ENCODE measurements at regions not wholly inside any gene's neighbourhood (a gene's known extent, or its start where the extent isn't known, plus 50 kb on each side); places are given as distances from the start of the nearest gene placed in this dataset.

DNA sequence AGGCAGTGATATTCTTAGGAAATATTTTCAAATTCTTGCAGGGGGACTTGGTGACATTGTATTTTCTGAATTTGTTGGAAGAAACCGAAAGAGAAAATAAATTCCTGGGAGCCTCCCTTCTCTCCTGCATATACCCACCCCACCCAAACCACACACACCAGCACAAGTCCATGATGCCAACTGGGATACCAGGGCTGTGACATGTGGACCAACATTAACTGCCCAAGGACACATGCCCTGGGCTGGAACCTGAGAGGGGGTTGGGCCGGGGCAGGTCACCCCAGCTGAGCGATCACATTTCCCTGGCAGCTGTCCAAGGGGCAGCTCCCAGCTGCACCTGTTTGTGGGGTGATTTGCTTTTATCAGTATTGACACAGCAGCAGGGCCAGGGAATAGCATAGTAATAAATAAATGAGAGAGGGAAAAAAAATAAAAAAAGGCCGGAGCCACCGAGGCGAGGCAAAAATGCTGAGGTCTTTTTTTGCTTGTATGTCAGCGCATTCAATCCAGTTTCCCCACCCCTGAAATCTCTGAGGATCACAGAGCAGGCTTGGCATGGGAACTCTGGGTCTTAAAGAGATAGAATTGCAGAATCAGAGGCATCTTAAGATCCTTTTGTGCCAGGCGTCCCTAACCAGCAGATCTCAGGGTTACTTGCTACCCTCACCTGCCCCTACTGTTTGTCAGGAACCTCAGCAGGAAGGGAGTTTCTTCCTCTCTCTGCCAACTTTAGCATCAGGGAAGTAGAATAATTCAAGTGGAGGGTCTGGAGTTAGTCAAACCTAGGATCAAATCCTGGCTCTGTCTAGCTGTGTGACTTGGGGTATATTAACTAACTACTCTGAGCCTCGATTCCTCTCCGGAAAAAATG is 66.5 kb upstream of the PIM1 start:
- DNase-seq (ENCODE audit: extremely low read depth in 1 of 11, low read depth in 9 of 11, low spot score in 4 of 11) = peak in 6 of 11 donors; percentile 49 to 65 (median 58)

DNA sequence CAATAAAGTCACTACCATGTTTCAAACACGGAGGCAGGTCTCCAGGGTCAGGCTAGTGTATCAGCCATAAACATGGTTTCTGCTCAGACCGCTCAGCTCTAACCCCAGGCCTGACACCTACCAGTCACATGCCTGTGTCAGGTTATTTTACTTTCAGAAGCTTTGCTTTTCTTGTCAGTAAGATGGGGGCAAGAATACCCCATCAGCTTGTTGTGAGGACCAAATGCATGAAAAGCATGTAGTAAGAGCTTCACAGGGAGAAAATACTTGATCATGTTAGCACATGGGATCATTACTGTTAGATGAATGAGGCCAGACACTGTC is 65.2 kb upstream of the PIM1 start:
- DNase-seq (ENCODE audit: extremely low read depth in 1 of 11, low read depth in 9 of 11, low spot score in 4 of 11) = no peak

DNA sequence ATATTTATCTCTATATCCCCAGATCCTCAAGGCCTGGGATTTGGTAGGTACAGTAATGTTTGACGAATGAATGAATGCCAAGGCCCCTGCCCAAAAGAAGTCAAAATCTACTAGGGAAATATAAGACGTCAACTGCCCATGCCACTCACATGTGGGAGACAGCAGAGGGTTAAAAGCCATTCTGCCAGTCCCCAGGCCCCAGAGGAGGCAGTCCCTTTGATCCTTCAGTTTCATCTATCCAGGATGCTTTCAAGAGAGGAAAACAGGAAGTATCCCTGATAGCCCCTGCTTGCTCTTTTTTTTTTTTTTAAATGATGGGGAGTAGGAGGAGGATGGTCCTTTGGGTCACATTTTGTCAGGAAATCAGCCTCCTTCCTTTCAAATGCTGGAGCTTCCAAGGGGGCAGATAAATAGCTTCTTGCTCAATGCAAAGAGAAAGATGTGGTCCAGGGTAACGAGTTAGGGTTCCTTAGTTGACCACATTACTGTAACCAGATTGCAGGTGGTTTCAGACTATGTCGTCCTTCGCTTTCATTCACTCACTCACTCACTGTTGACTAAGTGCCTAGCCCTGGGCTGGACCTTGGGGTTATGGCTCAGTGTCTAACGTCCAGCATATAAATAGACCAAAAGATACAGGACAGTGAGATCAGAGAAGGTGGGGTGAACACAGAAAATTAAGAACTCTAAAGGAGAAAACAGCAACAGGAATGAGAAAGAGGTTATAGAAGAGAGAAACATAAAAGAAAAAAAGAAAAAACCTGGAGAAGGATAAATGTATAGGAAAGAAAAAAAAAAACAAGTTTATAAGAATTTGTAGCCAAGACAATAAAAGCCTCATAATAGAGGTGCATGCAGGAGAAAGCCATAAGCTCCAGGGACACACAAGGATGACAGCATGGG is 64.6 kb upstream of the PIM1 start:
- DNase-seq (ENCODE audit: extremely low read depth in 1 of 11, low read depth in 9 of 11, low spot score in 4 of 11) = no peak

DNA sequence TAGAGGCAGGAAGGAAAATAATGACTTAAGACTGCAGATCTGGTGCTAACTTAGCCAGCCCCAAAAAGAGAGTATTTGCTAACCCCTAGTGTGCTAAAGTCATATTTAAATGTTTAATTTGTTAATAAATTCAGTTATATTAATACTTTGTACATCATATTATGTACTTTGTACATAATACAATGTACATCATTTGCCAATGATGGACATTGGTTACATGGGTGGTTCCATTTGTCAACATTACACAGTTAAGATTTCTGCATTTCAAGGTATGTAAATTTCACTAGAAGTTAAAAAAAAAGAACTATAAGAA is 63.9 kb upstream of the PIM1 start:
- no peak for DNase-seq (ENCODE audit: extremely low read depth in 1 of 11, low read depth in 9 of 11, low spot score in 4 of 11)

DNA sequence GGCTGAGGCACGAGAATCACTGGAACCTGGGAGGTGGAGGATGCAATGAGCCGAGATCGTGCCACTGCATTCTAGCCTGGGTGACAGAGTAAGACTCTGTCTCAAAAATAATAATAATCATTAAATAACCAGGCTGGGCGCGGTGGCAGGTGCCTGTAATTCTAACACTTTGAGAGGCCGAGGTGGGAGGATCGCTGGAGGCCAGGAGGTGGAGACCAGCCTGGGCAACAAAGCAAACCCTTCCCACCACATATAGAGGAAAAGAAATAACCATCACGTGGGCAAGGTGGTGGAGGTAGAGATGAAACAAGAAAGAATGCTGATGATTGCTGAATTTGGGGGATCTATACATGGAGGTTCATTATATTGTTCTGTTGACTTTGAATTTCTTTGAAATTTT is 63.4 kb upstream of the PIM1 start:
- DNase-seq (ENCODE audit: extremely low read depth in 1 of 11, low read depth in 9 of 11, low spot score in 4 of 11) = no peak

DNA sequence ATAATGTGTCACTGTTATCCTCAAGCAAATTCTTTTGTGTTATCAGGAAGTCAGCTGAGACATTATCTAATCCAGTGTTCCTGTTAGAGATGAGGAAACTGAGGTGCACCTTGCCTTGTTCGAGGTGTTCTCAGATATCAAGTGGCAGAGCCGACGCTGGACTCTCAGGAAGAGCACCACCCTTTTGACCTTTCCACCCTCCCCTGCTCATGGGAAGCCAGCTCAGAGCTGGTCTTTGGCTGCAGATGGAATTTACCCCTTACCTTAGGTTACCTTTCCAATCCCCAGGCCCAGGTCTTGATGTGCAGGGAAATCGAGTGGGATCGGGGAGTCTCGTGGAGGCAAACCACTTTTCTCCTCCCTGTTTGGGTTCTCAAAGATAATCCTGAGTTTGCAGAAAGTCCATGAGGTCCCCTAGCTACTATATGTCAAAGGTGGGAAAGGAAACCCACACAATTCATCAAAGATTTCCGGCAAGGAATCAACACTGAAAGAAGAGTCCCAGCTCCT is 62.9 kb upstream of the PIM1 start:
- no peak for DNase-seq (ENCODE audit: extremely low read depth in 1 of 11, low read depth in 9 of 11, low spot score in 4 of 11)

DNA sequence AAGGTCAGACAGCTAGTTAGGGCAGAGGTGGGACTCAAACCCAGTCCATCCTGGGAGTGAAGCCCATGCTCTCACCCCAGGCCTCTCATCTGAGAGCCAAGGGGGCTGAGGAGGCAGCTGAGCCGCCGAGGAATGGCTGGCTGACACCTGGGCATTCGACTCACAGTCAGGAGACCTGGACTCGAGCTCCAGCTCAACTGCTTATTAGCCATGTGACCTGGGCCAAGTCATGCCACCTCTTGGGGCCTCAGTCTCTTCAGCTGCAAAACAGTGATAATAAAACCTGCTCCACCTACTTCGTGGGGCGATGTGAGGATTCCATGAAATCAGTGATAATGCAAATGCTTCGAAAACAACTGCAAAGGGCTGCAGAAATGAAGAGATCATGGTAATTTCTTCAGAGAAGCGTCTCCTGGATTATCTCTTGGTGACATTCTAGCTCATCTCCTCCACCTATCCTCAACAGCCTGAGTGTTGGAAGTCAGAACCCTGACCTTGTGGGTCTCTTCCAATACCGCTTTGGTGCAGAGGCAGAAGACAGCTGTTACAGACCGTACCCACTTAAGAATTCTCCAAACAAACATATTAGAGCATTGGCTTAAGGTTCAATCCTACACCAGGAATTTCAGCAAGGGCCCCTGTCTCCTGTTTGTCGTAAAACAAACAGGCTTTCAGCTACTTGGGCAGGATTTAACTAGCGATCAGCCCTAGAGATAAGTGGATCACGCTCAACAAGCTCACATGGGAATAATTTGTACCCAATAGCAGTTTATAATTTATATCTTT is 60.0 kb upstream of the PIM1 start:
- no peak for DNase-seq (ENCODE audit: extremely low read depth in 1 of 11, low read depth in 9 of 11, low spot score in 4 of 11)

DNA sequence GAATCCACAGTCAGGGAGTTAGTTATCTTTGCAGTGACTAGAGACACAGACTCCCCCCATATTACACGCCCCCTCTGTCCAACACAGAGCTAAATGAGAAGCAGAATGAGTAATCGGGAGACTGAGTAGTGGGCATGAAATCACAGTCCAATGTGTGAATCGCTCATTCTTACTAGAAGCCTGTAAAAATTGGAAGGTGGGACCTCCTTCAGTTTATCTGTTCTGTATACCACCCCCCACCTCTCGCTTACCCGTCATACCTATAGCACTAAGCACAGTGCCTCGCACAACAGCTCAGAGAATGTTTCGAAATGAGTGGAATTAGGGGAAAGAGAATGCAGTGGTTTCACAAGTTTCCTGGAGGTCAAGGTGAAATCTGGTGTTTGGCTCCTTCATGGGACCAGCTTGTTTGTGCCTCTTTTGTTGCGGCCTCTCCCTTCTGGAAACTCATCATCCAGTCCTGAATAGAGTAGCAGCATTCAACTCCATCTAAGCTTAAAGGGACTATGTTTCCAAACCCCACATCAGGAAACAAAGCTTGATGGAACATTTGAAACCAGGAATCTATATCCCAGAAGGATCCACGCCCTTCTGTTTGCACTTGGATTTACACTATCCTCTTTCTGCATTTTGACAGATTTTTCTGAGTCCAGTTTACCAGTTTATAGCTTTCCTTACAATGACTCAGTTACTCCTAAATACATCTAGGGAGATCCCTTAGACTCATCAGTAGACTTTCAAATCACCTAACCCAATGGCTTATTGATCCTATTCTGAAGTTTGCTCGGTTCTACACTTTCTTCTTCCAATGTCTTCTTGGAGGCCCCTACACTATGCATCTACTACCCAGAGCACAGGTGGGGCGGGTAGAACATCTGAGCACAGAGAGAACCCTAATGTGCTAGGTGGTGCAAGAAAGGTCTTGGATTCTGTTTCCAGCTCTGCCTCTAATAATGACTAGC is 59.2 kb upstream of the PIM1 start:
- DNase-seq (ENCODE audit: extremely low read depth in 1 of 11, low read depth in 9 of 11, low spot score in 4 of 11) = no peak

DNA sequence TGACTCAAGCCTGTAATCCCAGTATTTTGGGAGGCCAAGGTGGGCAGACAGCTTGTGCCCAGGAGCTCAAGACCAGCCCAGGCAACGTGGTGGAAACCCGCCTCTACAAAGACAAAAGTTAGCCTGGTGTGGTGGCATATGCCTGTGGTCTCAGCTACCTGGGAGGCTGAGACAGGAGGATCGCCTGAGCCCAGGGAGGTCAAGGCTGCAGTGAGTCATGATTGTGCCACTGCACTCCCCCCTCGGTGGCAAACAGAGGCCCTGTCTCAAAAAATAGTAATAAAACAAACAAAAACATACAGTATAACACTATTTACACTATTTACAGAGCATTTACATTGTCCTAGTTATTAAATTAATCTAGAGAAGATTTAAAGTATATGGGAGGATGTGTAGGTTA is 56.0 kb upstream of the PIM1 start:
- DNase-seq (ENCODE audit: extremely low read depth in 1 of 11, low read depth in 9 of 11, low spot score in 4 of 11) = no peak

DNA sequence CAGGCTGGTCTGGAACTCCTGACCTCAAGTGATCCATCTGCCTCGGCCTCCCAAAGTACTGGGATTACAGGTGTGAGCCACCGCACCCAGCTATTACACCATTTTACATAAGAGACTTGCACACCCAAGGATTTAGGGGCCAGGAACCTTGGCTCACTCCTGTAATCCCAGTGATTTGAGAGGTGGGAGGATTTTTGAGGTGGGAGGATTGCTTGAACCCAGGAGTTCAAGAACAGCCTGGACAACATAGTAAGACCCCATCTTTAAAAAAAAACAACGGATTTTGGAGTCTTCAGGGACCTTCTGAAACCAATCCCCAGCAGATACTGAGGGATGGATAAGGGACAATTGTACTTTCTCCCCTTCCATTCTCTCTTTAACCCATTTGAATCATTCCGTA is 55.3 kb upstream of the PIM1 start:
- DNase-seq (ENCODE audit: extremely low read depth in 1 of 11, low read depth in 9 of 11, low spot score in 4 of 11) = no peak

DNA sequence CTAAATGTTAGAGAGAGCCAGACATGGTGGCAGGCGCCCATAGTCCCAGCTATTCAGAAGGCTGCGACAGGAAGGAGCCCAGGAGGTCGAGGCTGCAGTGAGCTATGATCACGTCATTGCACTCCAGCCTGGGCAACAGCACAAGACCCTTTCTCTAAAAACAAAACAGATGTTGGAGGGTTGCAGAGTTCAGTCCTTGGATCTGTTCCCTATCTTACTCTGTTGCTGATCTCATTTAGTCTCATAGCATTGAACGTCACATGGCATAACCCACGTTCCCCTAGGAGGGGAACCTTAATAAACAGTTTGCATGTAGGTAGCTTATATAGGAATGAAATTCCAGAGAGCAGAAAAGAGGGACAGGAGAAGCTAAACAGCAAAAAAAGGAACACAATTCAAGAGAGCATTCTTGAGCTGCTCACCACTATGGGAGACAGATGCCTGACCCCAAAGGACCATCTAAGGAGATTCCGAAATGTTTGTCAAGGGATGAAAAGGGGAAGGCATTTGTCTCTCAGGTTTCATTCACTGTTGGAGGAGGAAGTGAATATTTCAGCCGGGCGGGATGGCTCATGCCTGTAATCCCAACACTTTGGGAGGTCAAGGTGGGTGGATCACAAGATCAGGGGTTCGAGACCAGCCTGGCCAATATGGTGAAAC is 54.6 kb upstream of the PIM1 start:
- no peak for DNase-seq (ENCODE audit: extremely low read depth in 1 of 11, low read depth in 9 of 11, low spot score in 4 of 11)

DNA sequence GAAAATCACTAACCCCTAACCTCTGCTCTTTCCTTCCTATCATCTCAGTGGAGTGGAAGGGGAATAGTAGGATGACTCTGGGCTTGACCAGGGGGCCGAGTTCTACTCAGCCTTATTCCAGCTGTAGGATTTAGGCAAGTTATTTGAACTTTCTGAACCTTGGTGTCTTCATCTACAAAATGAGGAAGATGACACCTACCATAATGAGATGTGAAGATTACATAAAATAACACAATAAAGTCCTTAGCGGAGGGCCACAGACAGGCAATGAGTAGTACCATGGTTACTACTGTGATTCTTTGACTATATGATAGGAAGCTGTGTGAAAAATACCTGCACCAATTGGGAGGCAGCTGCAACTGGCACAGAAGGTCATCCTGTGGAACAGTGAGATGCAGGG is 53.6 kb upstream of the PIM1 start:
- DNase-seq (ENCODE audit: extremely low read depth in 1 of 11, low read depth in 9 of 11, low spot score in 4 of 11) = no peak

DNA sequence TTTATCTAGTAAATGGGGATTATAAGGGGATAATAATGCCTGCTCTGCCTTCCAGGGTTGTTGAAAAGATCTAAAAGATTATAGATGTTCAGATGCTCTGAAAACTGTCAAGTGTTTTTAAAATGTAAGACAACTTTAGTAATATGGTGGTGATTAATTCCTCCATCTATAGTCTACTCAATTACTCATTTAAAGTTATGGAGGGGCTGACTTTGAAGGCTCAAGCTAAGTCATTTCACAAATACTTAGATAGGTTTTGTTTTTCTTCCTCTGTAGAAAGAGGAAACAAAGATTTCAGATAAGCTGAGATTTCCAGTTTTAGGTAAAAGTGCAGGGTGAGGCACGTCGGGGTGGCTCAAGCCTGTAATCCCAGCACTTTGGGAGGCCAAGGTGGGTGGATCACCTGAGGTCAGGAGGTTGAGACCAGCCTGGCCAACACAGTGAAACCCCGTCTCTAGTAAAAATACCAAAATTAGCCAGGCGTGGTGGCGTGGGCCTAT is 50.5 kb upstream of the PIM1 start:
- no peak for DNase-seq (ENCODE audit: extremely low read depth in 1 of 11, low read depth in 9 of 11, low spot score in 4 of 11)

All from renal cortex interstitium (tissue), 11 donors.